NCI-H2029 (cell line): ENCODE measurements at regions not wholly inside any gene's neighbourhood (a gene's known extent, or its start where the extent isn't known, plus 50 kb on each side); places are given as distances from the start of the nearest gene placed in this dataset.
"Not testable (repeated sequence)": the region's sequence is repeated elsewhere in the genome, so short reads cannot be mapped to it uniquely, and the experiment has no call there.

Experiments
- DNase-seq: peaks from one replicate; lab custom pipeline; 2025; lab: John Stamatoyannopoulos, UW

DNA sequence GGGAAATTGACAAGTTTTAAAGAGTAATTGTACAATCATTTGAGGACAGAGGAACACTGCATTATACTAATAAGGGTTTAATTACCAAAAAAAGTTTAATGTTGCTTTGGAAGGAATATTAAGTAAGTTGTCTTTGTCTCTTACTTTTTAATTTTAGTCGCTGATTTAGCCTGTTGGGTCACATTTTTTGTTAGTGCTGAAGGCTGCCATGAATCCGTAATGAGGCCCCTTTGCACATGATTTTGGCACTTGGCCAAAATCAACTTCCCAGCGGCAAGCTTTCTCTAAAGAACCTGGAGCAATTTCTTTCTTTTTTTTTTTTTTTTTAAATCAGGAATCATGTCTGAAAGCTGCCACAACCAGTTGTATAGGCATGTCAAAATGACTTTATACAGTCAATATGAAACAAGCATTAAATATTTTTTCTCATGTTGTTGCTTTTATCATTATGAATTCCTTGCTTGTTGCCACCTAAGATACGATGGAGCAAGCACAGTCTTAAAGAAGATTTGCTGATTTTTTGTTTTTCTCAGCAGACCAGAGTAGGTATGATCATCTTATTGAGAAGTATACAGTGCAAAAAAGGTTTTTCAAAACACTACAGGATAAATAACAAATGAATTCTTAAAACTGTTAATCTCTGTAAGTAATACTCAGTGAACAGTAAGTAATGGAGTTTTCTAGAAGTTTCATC lies 690.4 kb downstream of the USP25 start:
- peak; percentile 73 for DNase-seq

DNA sequence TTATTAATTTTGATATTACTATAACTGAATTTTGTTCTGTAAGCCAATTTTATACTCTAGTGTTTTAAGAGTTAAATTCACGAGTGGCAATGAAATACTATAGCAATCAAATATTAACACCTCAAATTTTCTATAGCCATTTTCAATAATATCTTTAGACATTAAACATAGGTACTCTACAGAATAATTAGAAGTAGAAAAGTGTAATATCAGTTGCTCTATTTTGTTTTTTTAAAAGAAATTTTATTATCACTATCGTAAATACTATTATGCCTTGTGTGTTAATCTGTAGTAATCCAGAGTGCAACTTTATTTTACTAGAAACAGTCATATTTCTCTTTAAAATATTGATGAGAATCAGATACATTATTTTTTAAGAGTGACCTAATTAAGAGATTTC lies 691.2 kb downstream of the USP25 start:
- DNase-seq = no peak

DNA sequence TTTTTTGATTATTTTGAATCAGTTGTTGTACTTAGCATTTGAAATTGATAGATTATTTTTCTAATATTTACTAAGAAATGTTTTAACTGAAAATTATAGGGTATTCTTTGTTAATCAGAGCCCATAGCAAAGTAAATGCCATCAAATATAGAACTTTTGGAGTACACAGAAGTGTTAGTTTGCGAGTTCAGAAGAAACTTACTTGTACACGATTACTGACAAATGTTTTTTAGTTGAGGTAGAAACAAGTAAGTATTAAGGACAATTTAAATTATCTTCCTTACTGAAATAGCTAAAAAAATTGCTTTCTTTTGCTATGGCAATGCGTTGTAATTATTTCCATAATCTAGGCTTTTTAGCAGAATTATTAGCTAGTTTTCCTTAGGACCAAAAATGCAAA lies 692.2 kb downstream of the USP25 start:
- DNase-seq = no peak

DNA sequence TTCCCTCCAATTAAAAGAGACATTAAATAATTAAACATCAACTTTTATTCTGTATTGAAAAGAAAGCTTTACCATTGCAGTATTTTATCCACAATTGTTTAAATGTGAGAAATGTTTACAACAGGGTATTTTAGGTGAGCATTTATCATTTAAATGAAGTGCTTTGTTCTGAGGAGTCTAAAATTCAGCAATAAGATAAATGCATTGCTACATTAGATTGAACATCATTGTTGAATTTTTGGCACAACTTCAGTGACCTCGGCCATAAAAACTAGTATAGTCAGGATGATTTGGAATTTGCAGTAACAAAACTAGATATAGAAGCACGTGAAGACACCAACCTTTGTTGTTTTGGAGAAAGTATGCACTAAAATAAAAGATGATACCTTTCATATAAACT lies 692.9 kb downstream of the USP25 start:
- DNase-seq = no peak

DNA sequence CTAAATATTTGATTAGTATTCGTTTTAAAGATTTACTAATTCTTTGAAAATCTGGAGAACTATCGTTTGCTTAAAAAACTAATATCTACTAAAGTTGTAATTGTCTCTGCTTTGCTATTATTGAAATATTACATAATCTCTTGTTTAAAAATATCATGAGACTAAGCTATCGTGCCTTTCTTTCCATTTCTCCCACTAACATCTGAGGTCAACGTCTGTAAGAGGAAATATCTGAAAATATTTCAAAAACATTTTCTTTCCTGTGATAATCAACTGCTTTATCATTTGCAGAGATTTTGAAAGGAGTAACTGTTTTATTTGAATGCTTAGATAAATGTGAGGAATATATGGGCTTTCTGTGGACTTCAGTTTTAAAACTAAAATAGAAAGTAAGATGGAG lies 694.1 kb downstream of the USP25 start:
- no peak for DNase-seq

DNA sequence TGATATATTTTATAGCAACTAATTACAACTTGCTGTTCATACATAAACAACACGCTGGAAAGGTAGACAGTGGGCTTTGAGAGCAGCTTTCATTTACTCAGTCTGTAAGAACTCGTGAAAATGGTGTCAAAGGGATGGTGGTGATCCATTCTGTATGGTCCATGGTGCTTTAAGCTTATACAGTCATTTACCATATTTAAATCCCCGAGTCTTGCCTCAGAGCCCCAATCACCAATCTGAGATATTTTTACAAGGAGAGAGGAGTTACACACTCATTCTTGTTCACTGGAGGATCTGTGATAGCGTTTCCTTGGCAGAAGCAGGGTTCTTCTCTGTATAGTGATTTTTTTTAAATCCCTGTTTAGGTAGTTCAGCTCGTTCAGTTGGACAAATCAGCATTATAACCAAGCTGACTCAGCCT lies 694.6 kb downstream of the USP25 start:
- DNase-seq = no peak

DNA sequence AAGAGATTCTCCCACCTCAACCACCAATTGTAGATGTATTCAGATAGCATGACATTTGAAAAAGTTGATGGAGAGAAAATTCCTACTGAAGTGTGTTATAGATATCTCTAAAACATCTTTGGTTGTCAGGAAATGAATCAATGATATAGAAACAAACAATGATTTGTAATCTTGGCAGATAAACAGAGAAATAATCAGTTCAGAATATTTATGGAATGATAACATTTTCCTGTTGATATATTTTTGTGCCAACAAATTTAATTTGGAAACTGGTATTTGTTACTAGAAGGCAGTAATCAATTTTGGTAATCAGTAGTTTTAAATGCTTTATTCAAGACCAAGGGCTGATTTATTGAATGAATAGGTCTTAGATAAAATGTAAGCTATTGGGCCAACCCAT lies 695.6 kb downstream of the USP25 start:
- no peak for DNase-seq

DNA sequence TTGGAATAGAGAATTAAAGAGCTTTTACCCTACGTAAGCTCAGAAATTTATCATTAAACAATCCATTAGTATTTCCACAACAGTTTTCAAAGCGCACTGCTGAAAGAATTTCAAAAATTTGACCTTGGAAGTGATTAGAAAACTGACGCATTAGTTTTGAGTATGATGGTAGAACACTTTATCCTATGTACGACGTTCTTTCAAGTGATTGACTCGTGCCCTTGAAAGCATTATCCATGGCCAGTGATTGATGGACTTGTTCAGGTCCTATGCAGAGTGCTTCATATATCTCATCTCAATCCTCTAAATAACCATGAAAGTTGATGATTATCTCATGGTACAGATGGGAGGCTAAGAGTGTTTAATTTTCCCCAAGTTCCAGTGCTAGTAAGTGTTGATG lies 697.2 kb downstream of the USP25 start:
- no peak for DNase-seq

DNA sequence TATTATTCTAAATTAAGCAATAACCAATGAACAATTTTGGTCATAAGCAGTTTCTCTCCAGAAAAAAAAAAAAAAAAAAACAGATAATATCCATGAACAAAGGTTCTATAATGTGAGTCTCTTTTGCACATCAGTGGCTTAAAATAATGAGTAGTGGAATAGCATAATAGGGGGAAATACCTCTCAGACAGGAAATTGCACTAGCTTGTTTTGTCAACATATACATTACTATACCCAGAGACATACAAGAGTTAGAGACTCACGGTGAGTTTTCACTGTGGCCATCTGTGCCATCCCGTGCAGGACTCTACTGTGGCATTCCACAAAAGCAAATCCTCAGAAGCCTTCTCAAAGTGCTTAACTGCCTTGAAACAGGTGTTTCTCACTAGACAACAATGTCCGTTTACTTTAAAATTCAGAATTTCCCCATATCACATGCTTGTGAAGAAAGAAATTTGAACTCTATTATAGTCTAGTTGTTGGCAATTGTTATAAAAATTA lies 697.9 kb downstream of the USP25 start:
- DNase-seq = no peak

DNA sequence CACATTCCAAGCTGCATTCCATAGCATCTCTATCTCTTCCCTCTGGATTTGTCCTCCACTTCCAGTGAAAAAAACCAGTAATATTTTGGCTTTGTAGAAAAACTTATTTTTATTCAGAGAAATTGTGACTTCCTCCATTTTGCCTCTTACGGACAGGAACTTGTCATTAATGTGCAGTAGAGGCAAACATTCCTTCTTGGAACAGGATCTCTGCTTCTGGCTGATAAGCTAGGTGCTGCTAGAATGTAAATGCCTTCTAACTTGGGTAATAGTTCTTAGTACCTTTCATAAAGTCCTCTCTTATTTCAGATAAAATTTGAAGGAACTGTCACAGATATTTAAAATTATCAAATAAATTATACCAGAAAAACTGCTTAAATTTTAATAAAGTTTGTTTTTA lies 707.8 kb downstream of the USP25 start:
- DNase-seq = no peak

DNA sequence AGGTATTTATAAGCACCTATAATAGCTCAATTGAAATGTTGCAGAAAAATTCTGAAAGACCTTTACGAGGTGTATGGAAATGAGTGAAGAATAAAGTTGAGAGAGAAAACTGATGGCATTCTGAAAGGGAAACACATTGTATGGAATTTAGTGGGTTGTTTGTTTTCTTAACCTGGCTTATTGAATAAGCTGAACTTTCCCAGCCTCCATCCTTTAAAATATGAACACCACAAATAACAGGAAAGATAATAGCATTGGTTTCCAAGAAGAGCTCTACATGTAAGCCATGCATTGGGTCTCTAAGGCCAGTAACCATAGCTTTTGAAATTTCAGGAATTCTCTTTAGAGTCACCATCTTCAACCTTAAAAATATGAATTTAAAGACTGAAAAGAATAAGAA lies 709.0 kb downstream of the USP25 start:
- no peak for DNase-seq

DNA sequence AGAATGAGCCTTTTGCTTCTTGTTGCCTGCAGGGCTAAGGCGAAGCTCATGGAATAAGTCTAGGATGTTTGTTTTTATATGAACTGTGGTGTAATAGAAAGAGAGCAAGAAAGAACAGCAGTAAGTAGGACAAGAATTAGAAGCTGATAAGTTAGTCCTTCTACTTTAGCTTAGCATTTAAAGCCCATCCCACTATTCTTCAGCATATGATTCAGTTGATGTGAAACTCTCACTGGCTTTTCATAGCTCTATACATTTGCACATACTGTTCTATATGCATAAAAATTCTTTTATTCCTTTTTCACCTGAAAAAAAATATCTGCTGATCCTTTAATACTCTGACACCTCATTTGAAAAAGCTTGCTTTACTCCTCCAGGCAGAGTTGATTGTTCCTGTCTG lies 712.0 kb downstream of the USP25 start:
- no peak for DNase-seq

DNA sequence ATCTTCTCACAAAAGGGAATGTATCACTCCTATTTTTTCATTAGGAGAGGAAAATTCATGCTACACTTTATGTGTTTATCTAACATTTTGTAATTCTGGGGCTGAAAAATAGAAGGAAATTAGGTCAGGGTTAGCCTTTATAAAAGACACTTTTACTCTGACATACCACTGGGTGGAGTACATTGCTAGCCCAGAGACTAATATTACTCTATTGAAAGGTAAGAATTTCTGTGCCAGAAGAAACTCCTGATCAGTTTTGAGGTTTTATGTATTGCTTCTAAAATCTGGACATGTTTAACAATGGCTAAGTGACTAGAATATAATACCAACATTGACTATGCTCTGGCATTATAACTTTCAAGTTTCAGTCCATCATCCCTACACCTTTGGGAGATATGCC lies 724.6 kb downstream of the USP25 start:
- no peak for DNase-seq

DNA sequence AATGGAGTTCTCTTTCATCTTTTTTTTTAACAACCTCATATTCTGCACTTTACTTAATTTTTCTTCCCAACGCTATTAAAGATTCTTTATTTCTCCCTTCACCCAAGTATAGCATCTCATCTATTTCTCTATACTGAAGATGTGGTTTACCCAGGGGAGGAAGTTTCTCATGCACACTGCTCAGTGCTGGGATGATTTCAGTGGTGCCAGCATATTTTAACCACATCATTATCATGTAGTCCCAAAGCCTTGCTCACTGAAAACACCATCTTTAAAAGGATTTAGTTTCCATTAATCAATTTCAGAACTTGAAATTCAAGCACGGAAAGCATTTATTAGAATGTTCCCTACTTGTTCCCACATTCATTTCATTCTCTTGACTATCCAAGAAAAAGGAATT lies 725.7 kb downstream of the USP25 start:
- DNase-seq = no peak

DNA sequence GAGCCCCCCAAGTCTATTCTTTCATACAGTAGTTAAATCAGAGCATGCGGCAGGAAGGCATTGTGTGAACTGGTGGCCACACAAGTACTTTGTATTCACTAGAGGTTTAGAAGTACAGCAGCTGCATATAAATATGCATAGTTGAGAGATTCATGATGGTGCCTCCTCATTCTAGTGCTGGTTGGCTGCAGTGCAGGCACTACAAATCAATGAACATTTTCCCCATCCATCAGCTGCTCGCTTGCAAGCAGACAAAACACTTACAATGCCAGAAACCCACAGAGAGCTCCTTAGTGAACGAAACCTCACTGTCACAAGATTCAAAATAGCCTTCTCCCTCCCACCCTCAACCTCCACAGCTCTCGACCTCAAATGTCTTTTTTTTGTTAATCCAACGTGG lies 726.2 kb downstream of the USP25 start:
- DNase-seq = no peak

DNA sequence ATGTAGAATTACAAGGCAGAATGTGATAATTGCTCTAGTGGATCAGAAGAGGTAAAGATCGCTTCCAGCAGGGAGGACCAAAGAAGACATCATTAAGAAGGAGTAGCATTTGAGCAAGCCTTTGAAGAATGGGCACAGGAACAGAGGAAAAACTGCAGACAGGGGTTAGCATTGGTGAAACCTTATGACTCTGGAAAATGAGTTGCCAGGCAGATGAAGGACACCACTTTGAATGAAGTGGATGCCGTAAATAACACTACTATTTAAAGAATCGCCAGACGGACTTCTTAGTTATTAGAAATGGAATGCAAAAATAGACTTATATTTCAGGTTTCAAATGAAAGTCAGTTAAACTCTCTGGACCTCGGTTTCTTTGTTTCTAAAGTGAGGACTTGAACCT lies 727.7 kb downstream of the USP25 start:
- no peak for DNase-seq

DNA sequence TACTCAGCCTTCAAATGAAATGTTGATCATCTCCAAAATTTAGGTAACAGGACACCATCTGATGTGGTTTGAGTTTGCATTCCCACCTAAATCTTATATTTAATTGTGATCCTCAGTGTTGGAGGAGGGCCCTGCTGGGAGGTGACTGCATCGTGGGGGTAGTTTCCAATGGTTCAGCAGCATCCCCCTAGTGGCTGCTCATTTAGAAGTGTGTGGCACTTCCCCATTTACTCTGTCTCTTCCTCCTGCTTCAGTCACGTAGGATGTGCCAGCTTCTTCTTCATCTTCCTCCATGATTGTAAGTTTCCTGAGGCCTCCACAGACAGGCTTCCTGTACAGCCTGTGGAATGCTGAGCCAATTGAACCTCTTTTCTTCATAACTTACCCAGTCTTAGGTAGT lies 731.2 kb downstream of the USP25 start:
- DNase-seq = no peak

DNA sequence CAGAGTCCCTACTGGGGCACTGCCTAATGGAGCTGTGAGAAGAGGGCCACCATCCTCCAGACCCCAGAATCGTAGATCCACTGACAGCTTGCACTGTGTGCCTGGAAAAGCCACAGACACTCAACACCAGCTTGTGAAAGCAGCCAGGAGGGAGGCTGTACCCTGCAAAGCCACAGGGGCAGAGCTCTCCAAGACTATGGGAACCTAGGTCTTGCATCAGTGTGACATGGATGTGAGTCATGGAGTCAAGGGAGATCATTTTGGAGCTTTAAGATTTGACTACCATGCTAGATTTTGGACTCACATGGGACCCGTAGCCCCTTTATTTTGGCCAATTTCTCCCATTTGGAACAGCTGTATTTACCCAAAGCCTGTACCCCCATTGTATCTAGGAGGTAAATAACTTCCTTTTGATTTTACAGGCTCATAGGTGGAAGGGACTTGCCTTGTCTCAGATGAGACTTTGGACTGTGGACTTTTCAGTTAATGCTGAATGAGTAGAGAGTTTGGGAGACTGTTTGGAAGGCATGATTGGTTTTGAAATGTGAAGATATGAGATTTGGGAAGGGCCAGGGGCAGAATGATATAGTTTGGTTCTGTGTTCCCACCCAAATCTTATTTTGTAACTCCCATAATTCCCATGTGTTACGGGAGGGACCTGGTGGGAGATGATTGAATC lies 734.6 kb downstream of the USP25 start:
- not testable (repeated sequence) for DNase-seq

DNA sequence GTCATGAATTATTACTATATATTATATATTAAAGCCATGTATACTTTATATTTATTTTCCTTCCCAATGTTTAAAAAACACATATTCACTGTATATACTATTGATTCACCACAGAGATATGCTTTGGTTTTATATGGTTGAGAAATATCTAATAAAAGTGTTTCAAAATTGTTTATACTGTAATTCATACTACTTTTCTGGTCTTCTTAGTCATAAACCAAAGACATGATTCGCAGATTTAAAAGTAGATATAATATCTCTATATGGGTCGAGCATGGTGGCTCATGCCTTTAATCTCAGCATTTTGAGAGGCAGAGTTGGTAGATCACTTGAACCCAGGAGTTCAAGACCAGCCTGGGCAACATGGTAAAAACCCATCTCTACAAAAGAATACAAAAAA lies 738.4 kb downstream of the USP25 start:
- DNase-seq = no peak

DNA sequence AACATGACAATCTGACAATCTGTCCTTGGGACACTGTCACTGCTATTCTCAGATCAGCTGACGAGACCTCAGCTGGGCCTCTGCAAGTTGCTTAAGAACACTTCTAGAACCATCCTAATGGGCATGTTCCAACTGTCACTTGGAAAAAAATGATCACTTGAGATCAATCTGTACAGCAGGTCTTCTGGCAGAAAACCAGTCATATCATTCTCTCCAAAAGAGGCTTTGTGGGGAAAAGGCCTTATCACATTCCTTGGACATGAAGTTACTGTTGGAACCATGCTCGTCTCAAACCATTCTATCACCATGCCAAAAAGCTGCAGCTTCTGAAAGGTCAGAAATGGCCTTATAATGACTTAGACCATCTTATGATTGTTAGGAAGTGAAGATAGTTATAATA lies 744.2 kb downstream of the USP25 start:
- no peak for DNase-seq

DNA sequence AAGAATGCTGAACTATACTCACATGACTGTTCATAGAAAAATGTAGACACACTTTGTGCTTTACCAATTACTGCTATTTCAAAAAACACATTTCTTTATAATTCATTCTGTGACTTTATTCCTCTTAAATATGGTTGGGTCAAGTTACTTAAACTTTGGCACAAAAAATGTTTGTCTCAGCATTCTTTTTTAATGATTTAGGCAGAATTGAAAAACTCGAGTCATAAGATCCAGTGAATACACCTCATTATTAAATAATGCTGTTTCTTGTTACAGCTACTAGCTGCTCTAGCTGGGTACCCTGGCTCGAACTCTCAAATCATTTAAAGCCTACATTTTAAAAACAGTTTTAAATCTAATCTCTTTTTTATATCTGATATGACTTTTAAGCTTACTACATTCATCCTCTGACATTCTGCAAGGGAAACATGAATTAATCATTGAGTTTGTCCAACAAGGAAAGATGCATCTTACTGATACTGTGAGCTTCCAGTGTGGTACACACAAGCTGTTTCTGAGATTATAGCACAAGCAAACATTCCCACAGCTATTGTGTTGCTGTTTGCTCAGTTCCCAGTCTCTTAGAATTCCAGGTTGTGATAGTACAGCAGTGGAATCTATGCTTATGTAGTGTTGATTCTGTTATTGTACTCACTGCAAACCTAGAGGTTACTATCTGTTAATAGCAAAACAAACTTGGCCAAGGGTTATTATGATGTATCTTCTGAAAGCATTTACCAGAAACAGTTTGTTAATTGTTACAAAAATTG lies 746.5 kb downstream of the USP25 start:
- DNase-seq = peak; percentile 56

DNA sequence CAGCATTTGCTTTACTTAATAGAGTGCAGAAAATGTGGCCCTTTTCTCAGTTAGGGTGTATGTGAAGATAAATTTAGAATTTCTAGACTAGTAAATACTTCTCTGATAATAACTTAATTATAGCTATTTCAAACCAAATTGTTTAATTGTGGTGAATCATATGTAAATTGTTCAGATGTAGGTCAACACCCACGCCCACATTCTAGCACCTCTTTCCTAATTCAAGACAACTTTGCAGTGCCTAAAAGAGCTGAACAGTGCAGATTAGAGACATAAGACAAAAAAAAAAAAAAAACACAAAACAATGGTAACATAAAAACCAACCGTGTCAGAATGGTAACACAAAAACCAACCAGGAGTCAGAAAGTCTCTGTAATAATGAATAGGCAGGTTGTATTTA lies 758.3 kb downstream of the USP25 start:
- DNase-seq = no peak

DNA sequence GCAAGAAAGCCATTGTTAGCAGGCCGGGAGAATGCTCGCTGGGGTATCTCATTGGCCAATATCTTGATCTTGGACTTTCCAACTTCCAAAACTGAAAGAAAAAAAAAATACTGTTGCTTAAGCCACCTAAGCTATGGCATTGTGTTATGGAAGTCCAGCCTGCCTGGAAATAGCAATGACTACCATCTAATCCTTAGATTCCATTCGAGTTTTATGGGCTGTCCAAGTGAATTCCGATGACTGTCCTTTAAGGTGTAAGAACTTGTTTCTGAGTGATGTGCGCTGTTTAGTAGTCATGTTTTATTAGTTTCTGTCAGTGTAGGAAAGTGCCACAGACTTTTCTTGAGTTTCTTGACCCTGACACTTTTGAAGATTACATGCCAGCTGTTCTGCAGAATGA lies 762.6 kb downstream of the USP25 start:
- no peak for DNase-seq
